Natural killer cell treated with Interleukin-12 subunit alpha and Interleukin-12 subunit beta and Interleukin-15 and Interleukin-18, amount 100 ng/mL, for 72 hours (primary cell): ENCODE measurements at regions not wholly inside any gene's neighbourhood (a gene's known extent, or its start where the extent isn't known, plus 50 kb on each side); places are given as distances from the start of the nearest gene placed in this dataset.
A peak's percentile ranks its signal among the peaks of the same experiment; 100 is the strongest.

Experiments
- ATAC-seq, 2 donors: fragments of 150-1000 bp; cut with Tn5 transposase in 1 of 2; sonication (Bioruptor Pico), chemical (Tn5 transposase) in 1 of 2; 2 replicates each; pipeline ENCODE4 v1.10.0; 2021
- DNase-seq: peaks from one replicate; pipeline ENCODE4 v3.0.0; 2022; ENCODE audit warnings: low spot score
- H3K27ac Mint-ChIP-seq, 2 donors: 1 replicate in 1 of 2; 2 replicates in 1 of 2; pipeline ENCODE4 v1.8.0; 2022; ENCODE audit warnings: mixed read lengths in 2 of 2, mild to moderate bottlenecking in 1 of 2, moderate library complexity in 1 of 2
- H3K27me3 Mint-ChIP-seq, 2 donors: 1 replicate in 1 of 2; 2 replicates in 1 of 2; pipeline ENCODE4 v1.8.0; 2022; ENCODE audit warnings: mixed read lengths in 2 of 2
- H3K36me3 Mint-ChIP-seq: one replicate; pipeline ENCODE4 v1.8.0; 2022; ENCODE audit warnings: mixed read lengths
- H3K4me1 Mint-ChIP-seq, 2 donors: 1 replicate in 1 of 2; 2 replicates in 1 of 2; pipeline ENCODE4 v1.8.0; 2022; ENCODE audit warnings: low read depth in 2 of 2, mixed read lengths in 2 of 2, mild to moderate bottlenecking in 1 of 2
- H3K4me3 Mint-ChIP-seq: one replicate; pipeline ENCODE4 v1.8.0; 2022; ENCODE audit warnings: mixed read lengths
- H3K9me3 Mint-ChIP-seq: 2 replicates; pipeline ENCODE4 v1.8.0; 2022; ENCODE audit warnings: mixed read lengths

DNA sequence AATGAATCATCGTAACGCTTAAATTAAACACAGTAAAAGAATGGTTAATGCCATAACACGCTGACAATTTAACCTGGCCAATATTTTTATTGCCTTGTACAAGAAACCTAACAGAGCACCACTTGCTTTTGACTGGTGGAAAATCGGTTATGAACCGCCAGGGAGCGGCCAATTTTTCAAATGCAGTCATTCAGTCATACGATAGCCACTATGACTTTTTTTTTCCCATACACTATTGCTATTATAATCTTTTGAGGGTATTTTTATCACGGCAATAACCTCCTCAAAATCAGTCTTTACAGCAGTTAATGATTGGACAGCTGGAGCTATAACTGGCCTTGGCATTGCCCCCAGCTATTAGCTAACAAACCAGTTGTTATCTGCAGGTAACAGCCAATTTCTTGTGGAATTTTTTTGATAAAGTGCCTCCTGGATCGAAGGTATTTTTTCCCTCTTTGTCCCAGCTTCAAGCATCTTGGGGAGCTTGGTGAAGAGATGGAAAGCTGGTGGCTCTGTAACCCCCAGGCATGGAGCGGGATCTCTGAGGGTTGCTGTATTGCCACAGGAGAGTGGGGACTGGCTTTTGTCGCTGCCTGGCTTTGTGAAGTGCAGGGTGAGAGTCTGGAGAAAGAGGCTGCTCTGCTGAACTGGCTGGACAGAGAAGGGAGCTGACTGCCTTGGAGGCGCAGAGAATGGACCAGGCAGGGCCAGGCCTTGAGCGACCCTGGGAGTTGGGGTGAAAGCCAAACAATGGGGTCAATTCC, 198.4 kb upstream of the ZNF536 start:
- Mint-ChIP-seq H3K36me3 (no peaks in the 10 kb centered on the region), H3K4me1 (no peaks in the 10 kb centered on the region), H3K4me3 (no peak overlapping the region), H3K9me3 (peaks cover 4% of the 10 kb centered on the region), H3K27me3 (peaks cover 10 to 18% of the 10 kb centered on the region in 2 donors), H3K27ac (no peak overlapping the region)
- DNase-seq, result no peak
- ATAC-seq, result no peak

DNA sequence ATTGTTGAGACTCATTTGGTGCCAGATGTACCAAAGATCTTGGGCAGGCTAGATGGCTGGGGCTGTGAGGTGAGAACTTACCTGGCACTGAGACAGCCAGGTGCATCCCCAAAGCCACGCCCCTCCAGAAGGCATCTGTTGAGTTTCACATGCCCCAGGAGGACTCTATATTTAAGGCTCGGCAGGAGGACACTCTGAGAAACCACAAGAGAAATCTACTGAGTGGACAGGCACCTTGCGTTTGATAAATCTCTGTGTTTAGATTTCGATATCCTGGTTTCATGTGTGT, 197.9 kb upstream of the ZNF536 start:
- Mint-ChIP-seq H3K4me3 (no peak overlapping the region), H3K27ac (no peak overlapping the region), H3K9me3 (peaks cover 6% of the 10 kb centered on the region), H3K27me3 (peaks cover 12 to 23% of the 10 kb centered on the region in 2 donors), H3K4me1 (no peaks in the 10 kb centered on the region), H3K36me3 (peaks cover 3% of the 10 kb centered on the region)
- ATAC-seq (no peak), DNase-seq (no peak)

DNA sequence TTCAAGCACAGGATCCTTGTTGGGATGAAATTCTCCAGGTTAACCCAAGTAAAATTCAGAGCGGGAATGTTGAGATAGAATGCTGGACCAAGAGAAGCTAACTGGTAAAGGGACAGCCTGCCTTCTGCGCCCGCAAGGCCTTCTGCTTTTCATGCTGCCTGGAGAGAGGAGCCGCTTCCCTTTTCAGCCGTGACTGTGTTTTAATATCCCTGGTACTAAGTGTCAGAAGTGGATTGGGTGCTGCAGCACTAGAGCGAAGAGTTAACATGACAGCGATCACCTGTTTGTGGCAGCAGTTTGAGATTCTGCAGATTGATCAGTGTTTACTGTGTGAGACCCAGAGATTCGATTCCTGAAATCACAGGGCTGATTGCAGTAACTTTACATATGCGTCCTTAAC, 197.4 kb upstream of the ZNF536 start:
- Mint-ChIP-seq H3K4me1 (no peaks in the 10 kb centered on the region), H3K27me3 (peaks cover 14 to 28% of the 10 kb centered on the region in 2 donors), H3K36me3 (peaks cover 8% of the 10 kb centered on the region), H3K9me3 (peaks cover 8% of the 10 kb centered on the region), H3K4me3 (no peak overlapping the region), H3K27ac (no peak overlapping the region)
- ATAC-seq, result no peak
- DNase-seq, result no peak

DNA sequence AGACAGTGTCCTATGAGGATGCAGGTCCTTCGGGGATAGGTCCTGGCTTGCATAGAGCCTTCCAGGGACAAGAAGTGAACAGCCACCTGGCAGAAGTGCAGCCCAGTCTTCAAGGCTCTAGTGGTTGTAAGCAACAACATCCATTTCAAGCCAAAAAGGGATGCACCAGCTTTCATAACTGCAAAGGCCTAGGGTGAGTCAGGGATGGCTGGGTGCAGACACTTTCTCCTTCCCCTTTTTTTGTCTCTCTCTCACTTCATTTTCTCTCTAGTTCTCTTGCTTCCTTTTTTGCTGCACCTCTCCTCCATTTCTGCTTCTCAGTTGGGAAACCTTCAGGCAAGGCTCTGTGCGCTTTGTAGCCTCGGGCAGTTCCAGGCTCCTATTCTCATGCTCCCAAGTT, 196.2 kb upstream of the ZNF536 start:
- no peak overlapping the region for H3K4me3 Mint-ChIP-seq
- peaks cover 12% of the 10 kb centered on the region for H3K9me3 Mint-ChIP-seq
- no peaks in the 10 kb centered on the region for H3K4me1 Mint-ChIP-seq
- DNase-seq (no peak), ATAC-seq (no peak)
- peaks cover 8% of the 10 kb centered on the region for H3K36me3 Mint-ChIP-seq
- H3K27ac Mint-ChIP-seq, result no peak overlapping the region
- H3K27me3 Mint-ChIP-seq, result peaks cover 14 to 29% of the 10 kb centered on the region in 2 donors

DNA sequence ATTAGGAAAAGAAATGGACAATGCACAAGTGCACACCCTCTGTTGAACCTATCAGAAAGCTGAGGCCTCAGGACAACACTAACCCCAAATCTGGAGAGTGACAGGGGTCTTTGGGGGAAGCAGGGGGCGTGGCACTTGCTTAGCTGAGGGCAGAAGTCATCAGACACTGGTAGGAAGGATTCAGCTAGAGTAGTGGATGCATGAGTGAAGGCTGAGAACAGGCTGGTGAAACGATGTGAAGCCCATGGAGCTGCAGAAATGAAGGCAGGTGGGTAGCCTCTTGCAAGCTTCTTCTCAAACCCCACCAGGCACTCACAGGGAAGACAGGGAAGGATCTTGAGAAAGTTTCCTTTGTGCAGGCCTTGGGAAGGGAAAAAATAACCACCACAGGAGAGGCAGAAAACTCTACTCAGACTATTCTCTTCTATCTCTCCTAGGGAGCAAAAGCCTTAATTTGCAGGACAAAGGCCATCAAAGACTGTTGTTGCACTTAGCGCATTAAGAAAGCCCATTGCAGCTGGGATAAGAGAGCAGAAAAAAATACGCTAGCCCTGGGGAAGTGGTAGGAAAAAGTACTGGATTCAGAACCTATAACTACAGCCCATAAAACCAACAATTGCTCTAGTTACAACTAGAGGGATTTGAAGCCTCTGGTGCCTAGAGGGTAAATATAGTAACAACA, 193.3 kb upstream of the ZNF536 start:
- Mint-ChIP-seq H3K27me3 (peaks cover 14 to 29% of the 10 kb centered on the region in 2 donors), H3K4me3 (no peak overlapping the region), H3K4me1 (no peaks in the 10 kb centered on the region), H3K9me3 (peaks cover 19% of the 10 kb centered on the region), H3K36me3 (peaks cover 15% of the 10 kb centered on the region), H3K27ac (no peak overlapping the region)
- ATAC-seq (no peak), DNase-seq (no peak)

DNA sequence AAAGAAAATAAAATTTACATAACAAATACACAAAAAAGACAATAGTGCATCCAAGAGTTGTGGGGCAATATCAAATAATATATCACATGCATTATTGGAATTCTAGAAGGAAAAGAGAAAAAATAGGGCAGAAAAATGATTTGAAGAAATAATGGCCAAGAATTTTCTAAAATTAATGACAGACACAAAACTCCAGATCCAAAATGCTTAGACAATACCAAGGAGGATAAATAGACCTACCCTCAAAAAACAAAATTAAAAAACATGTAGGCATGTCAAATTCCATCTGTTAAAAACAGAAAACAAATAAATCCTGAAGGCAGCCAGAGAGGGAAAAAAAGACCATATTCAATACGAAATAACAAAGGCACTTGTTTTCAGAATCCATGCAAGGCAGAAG, 191.5 kb upstream of the ZNF536 start:
- ATAC-seq (no peak), DNase-seq (no peak)
- no peaks in the 10 kb centered on the region for H3K4me1 Mint-ChIP-seq
- peaks cover 21% of the 10 kb centered on the region for H3K36me3 Mint-ChIP-seq
- H3K27me3 Mint-ChIP-seq, result peaks cover 14 to 29% of the 10 kb centered on the region in 2 donors
- H3K9me3 Mint-ChIP-seq, result peaks cover 24% of the 10 kb centered on the region
- no peak overlapping the region for H3K4me3 Mint-ChIP-seq
- no peak overlapping the region for H3K27ac Mint-ChIP-seq

DNA sequence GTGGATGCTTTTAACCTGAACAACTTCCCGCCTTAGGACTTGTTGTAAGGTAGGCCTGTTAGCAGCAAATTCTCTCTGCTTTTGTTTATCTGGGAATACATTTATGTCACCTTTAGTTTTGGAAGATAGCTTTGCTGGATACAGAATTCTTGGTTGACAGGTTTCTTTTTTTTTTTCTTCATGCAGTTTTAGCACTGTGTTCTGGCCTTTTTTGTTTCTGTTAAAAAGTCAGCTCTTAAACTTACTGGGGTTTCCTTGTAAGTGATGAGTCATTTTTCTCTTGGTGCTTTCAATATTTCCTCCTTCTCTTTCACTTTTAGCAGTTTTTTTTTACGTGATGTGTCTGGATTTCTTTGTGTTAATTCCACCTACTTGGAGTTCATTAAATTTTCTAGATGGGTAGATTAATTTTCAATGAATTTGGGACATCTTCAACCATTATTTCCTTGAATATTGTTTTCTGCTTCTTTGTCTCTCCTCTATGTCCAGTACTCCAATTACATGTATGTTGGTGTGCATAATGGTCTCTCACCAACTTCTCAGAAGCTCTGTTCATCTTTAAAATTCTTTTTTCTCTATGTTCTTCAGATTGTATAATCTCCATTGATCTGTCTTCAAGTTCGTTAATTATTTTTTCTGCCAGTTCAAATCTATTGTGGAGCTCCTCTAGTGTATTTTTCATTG, 188.2 kb upstream of the ZNF536 start:
- Mint-ChIP-seq H3K27me3 (peaks cover 3 to 10% of the 10 kb centered on the region in 2 donors), H3K27ac (no peak overlapping the region), H3K4me1 (no peaks in the 10 kb centered on the region), H3K9me3 (peaks cover 19% of the 10 kb centered on the region), H3K4me3 (no peak overlapping the region), H3K36me3 (peaks cover 21% of the 10 kb centered on the region)
- DNase-seq, result no peak
- ATAC-seq, result no peak

DNA sequence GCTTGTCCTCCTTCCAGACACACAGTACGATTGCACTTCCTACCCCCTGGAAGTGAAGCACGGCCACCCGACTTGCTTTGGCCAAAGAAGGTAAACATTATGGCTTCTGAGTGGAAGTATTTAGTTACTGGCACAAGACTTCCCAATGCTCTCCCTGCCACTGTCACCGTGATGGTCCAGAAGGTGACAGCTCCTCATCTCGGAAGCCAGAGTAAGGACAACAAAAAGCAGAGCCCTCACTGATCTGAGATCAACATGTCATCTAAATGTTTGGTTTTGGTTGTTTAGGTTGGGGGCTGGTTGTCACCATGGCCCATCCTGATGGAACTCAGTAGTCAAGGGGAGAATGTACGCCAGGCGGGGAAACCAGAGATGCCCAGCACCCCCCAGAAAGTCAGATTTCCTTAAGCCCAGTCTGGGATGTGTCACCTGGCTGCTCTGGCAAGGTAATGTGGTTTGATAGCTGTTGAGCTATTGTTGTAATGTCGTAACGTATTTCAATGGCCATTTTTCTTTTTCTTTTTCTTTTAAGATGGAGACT, 170.1 kb upstream of the ZNF536 start:
- no peak for DNase-seq
- no peak for ATAC-seq
- no peaks in the 10 kb centered on the region for H3K4me1 Mint-ChIP-seq
- no peaks in the 10 kb centered on the region for H3K9me3 Mint-ChIP-seq
- no peak overlapping the region for H3K27ac Mint-ChIP-seq
- no peak overlapping the region for H3K4me3 Mint-ChIP-seq
- peaks cover 4% of the 10 kb centered on the region for H3K36me3 Mint-ChIP-seq
- peaks cover 7 to 13% of the 10 kb centered on the region in 2 donors for H3K27me3 Mint-ChIP-seq

DNA sequence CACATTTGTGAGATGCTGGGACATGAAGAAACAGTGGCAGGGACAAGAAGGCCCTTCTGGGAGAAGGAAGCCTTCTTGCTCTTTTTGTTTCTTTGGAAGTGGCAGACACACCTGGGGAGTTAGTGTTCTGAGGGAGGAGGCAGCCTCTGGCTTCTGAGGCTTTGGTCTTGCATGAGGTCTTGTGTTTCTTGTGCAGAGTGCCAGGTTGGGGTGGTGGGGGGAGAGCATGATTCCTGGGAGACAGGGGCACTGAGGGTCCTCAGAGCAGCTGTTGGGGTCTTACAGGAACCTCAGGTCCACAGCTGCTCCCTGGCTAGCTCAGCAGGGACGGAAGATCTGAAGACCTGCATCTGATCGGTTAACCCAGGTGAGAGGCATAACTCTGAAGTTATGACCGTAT, 167.5 kb upstream of the ZNF536 start:
- Mint-ChIP-seq H3K27ac (no peak overlapping the region), H3K4me1 (no peaks in the 10 kb centered on the region), H3K9me3 (no peaks in the 10 kb centered on the region), H3K27me3 (peaks cover 4 to 6% of the 10 kb centered on the region in 2 donors), H3K4me3 (no peak overlapping the region), H3K36me3 (no peaks in the 10 kb centered on the region)
- no peak for DNase-seq
- ATAC-seq, result no peak

DNA sequence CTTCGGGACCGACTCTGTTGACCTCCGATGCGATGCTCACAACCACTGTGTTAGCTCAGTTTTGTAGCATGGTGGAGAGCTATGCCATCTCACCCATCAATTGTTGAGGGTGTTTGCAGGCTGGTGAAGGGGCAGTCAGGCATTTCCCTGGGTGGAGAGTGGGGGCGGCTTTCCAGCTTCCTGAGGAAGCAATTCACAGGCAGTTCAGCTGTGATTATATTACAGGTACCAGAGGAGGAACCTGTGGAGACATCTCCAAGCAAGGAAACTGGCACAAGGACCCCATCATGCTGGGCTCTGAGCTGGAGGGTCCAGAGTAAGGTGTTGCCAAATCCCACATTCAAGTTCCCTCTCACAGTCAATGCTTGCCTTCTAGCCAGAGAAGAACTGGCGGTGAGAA, 166.0 kb upstream of the ZNF536 start:
- Mint-ChIP-seq H3K27me3 (peaks cover 7% of the 10 kb centered on the region in 2 donors), H3K27ac (no peak overlapping the region)
- ATAC-seq, result no peak

DNA sequence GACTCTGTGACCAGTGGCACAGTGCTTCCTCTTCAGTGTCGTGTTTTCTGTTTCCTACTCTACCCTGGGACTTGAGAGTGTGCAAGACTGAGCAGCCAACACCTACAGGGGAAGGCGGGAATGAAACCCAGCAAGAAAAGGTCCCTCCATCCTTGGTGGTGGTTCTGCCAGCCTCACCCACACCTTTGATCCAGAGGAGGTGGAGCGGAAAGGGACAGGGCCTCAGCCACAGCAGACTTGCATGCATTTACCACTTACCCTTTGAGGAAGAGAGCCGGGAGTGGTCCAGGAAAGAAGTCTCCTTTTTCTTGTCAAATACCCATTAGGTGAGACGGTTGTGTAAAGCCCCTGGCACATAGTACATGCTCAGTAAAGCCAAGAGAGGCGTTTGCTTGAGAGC, 164.8 kb upstream of the ZNF536 start:
- Mint-ChIP-seq H3K27me3 (peaks cover 7% of the 10 kb centered on the region in 2 donors), H3K4me3 (no peak overlapping the region), H3K36me3 (no peaks in the 10 kb centered on the region), H3K9me3 (no peaks in the 10 kb centered on the region), H3K27ac (no peak overlapping the region), H3K4me1 (no peaks in the 10 kb centered on the region)
- DNase-seq, result no peak
- ATAC-seq, result no peak

More for the DNA sequence above, 166.0 kb upstream of the ZNF536 start:
- Mint-ChIP-seq H3K4me1 (no peaks in the 10 kb centered on the region), H3K4me3 (no peak overlapping the region), H3K36me3 (no peaks in the 10 kb centered on the region), H3K9me3 (no peaks in the 10 kb centered on the region)
- DNase-seq, result no peak

DNA sequence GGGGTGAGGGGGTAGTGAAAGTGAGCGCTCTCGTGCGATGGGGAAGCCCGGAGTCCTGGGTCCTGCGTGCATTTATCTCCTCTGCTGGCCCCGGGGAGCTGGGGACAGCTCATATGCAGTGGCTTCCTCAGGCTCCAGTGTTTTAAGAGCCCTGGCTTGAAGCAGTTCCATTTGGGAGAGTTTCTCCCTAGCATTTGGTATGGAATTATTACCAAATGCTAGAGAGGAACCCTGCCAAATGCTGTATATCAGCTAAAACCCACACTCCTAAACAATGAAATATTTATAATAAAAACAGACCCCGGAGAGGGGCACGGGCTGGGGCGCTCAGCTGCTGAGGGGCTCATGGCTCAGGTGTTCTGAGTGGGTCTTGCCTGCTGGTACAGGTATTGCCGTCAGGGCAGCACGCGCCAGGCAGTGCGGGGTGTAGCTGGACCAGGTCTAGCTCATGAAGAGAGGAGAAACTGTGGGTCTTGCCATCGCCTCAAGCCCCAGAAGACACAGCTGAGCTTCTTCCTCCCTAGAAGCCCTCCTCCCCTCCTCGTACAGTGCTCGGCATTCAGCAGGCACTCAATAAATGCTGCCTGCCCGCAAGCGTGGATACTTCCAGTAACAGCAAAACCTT, 163.6 kb upstream of the ZNF536 start:
- Mint-ChIP-seq H3K27me3 (peaks cover 7 to 12% of the 10 kb centered on the region in 2 donors), H3K4me1 (no peaks in the 10 kb centered on the region), H3K27ac (no peak overlapping the region), H3K4me3 (no peak overlapping the region), H3K36me3 (no peaks in the 10 kb centered on the region), H3K9me3 (no peaks in the 10 kb centered on the region)
- no peak for ATAC-seq
- DNase-seq, result no peak

DNA sequence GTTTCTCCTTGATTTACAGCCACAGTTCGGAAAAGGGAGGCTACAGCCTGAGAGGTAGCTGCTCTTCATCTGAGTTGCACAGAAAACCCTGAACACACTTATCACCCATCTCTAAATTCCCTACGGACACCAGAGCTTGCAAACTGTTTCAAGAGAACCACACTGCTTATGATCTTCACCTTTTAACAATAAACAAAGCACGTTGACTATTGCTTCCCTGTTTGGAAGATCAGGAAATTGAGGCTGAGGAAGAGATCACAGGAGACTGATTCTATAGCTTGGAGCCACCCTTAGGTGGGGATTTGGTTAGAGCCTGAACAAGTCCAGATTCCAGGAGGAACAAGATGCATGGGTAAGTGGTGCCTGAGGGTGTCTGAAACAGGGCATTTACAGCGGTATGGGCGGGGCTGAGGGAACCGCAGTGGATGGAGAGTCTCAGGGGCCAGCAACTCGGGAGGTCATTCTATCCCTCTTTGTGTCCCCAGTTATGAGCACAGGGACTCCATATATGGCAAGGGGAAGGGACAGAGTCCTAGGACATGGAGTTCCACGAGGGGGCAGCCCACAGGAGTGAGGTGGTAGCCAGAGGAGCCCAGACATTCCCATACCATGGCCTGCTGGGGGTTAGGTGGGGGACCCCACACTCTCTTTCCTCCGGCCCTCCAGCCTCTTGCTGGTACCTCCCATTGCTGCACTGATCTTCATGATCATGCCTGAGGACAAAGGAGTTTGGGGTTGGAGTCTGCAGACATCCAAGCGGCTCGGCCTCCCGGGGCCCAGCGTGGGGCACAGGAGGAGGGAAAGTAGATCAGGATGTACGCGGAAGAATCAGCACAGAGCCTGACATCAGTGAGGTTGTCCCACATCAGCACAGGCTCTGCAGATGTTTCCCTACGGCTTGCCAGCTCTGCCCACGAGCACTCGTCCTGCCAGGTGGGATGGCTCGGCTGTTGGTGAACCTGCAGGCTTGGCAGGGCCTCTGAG, 162.3 kb upstream of the ZNF536 start:
- Mint-ChIP-seq H3K4me3 (no peak overlapping the region), H3K27ac (no peak overlapping the region), H3K9me3 (no peaks in the 10 kb centered on the region), H3K4me1 (peaks cover 3% of the 10 kb centered on the region in 2 donors), H3K36me3 (no peaks in the 10 kb centered on the region), H3K27me3 (peaks cover 7 to 15% of the 10 kb centered on the region in 2 donors)
- DNase-seq, result no peak
- ATAC-seq, result peak in 1 of 2 donors; percentile 30
